IMR-90 (cell line): ENCODE measurements at regions not wholly inside any gene's neighbourhood (a gene's known extent, or its start where the extent isn't known, plus 50 kb on each side); places are given as distances from the start of the nearest gene placed in this dataset.

Experiments used
- ATAC-seq: fragments of 200-7000 bp; cut with Tn5 transposase; 2 replicates; pipeline ENCODE4 v1.9.1; 2020; ENCODE audit warnings: low read depth, mild to moderate bottlenecking, moderate library complexity
- BruUV-seq: library from RNA; stranded (reverse); fragments of 400-500 nt; replicated peaks from 2 replicates; lab custom pipeline; 2021; lab: Mats Ljungman, UMichigan
- CTCF ChIA-PET: fragments of 300-600 bp; formaldehyde crosslinking; extraction: SDS; loops from one replicate; lab custom pipeline; 2021; ENCODE audit warnings: antibody characterized with exemption; lab: Yijun Ruan, JAX
- POLR2A ChIA-PET: fragments of 300-600 bp; sonication (Branson Sonifier 250); formaldehyde crosslinking; loops from one replicate; lab custom pipeline; 2022; ENCODE audit warnings: antibody characterized with exemption; ENCODE audit not compliant: unreplicated experiment; lab: Charles Lee
- DNase-seq: peaks from one replicate; pipeline ENCODE4 v3.0.0; 2013
- H2AFZ ChIP-seq: replicated peaks from 2 replicates; pipeline ENCODE3; 2013; ENCODE audit warnings: low read length, mild to moderate bottlenecking; ENCODE audit not compliant: poor library complexity
- H2AK5ac ChIP-seq: 2 replicates; pipeline ENCODE4 v1.6.1; 2013; ENCODE audit warnings: low read depth, low read length, inconsistent platforms
- H2AK9ac ChIP-seq: replicated peaks from 2 replicates; pipeline ENCODE3; 2013; ENCODE audit warnings: mild to moderate bottlenecking, low read depth, low read length, moderate library complexity; ENCODE audit not compliant: poor library complexity
- H2BK120ac ChIP-seq: 2 replicates; pipeline ENCODE4 v1.6.1; 2013; ENCODE audit warnings: low read depth, low read length, inconsistent platforms
- H2BK15ac ChIP-seq: 3 replicates; pipeline ENCODE4 v1.6.1; 2013; ENCODE audit warnings: low read depth, low read length, inconsistent platforms
- H2BK20ac ChIP-seq: 2 replicates; pipeline ENCODE4 v1.6.1; 2013; ENCODE audit warnings: low read depth, mild to moderate bottlenecking, inconsistent platforms, low read length, moderate library complexity
- H2BK5ac ChIP-seq: 2 replicates; pipeline ENCODE4 v1.6.1; 2013; ENCODE audit warnings: mild to moderate bottlenecking, low read depth, low read length, inconsistent platforms; ENCODE audit not compliant: poor library complexity, severe bottlenecking
- H3K14ac ChIP-seq: replicated peaks from 2 replicates; pipeline ENCODE4 v1.6.1; 2013; ENCODE audit warnings: low read depth, low read length, inconsistent platforms
- H3K18ac ChIP-seq: 2 replicates; pipeline ENCODE4 v1.6.1; 2013; ENCODE audit warnings: low read depth, low read length, control low read depth
- H3K23ac ChIP-seq: 2 replicates; pipeline ENCODE4 v1.6.1; 2013; ENCODE audit warnings: low read depth, low read length, inconsistent platforms
- H3K27ac ChIP-seq: 2 replicates; pipeline ENCODE4 v1.5.1; 2013; ENCODE audit warnings: mild to moderate bottlenecking, control low read depth, low read length; ENCODE audit not compliant: insufficient read depth
- H3K27me3 ChIP-seq: 2 replicates; pipeline ENCODE4 v1.6.1; 2013; ENCODE audit warnings: low read length; ENCODE audit not compliant: control insufficient read depth, insufficient read depth
- H3K36me3 ChIP-seq: 2 replicates; pipeline ENCODE4 v1.6.1; 2013; ENCODE audit warnings: low read length, mixed read lengths; ENCODE audit not compliant: control insufficient read depth, insufficient read depth
- H3K4ac ChIP-seq: 2 replicates; pipeline ENCODE4 v1.6.1; 2013; ENCODE audit warnings: low read depth, low read length, inconsistent platforms
- H3K4me1 ChIP-seq: 2 replicates; pipeline ENCODE4 v1.6.1; 2013; ENCODE audit warnings: low read length, mixed read lengths; ENCODE audit not compliant: control insufficient read depth, insufficient read depth
- H3K4me2 ChIP-seq: 2 replicates; pipeline ENCODE4 v1.6.1; 2013; ENCODE audit warnings: low read depth, mild to moderate bottlenecking, control low read depth, low read length, moderate library complexity
- H3K4me3 ChIP-seq: 2 replicates; pipeline ENCODE4 v1.5.1; 2013; ENCODE audit warnings: low read depth, mild to moderate bottlenecking, control low read depth, low read length, moderate library complexity; ENCODE audit not compliant: insufficient read depth
- H3K56ac ChIP-seq: 2 replicates; pipeline ENCODE4 v1.6.1; 2013; ENCODE audit warnings: low read length, inconsistent platforms; ENCODE audit not compliant: insufficient read depth; ENCODE audit errors: extremely low read depth
- H3K79me1 ChIP-seq, 2 experiments: 2 replicates each; pipeline ENCODE4 v1.6.1; 2013; ENCODE audit warnings: low read length in 2 of 2, inconsistent platforms in 1 of 2, low read depth in 1 of 2
- H3K9ac ChIP-seq: 2 replicates; pipeline ENCODE4 v1.6.1; 2013; ENCODE audit warnings: low read depth, low read length, control low read depth
- H3K9me1 ChIP-seq: 2 replicates; pipeline ENCODE4 v1.6.1; 2013; ENCODE audit warnings: low read length, inconsistent platforms; ENCODE audit not compliant: insufficient read depth
- H3K9me3 ChIP-seq: 2 replicates; pipeline ENCODE4 v1.6.1; 2013; ENCODE audit warnings: low read length; ENCODE audit not compliant: control insufficient read depth, insufficient read depth
- H4K20me1 ChIP-seq: 2 replicates; pipeline ENCODE4 v1.6.1; 2013; ENCODE audit warnings: low read length, inconsistent platforms; ENCODE audit not compliant: insufficient read depth
- H4K5ac ChIP-seq: 2 replicates; pipeline ENCODE4 v1.6.1; 2013; ENCODE audit warnings: mild to moderate bottlenecking, low read depth, low read length, control low read depth
- H4K8ac ChIP-seq, 2 experiments: 2 replicates each; pipeline ENCODE4 v1.6.1; 2013; ENCODE audit warnings: low read depth in 2 of 2, low read length in 2 of 2, control low read depth in 1 of 2, inconsistent platforms in 1 of 2
- H4K91ac ChIP-seq: 2 replicates; pipeline ENCODE4 v1.6.1; 2013; ENCODE audit warnings: low read depth, low read length, inconsistent platforms; ENCODE audit not compliant: insufficient read depth
- BHLHE40 ChIP-seq: fragments of 150-350 bp; IDR thresholded peaks from 2 replicates; pipeline ENCODE4 v1.6.1; 2016; ENCODE audit warnings: mild to moderate bottlenecking, low read depth, low read length
- ELK1 ChIP-seq: fragments of 150-350 bp; IDR thresholded peaks from 2 replicates; pipeline ENCODE4 v1.6.1; 2016; ENCODE audit warnings: low read depth, mild to moderate bottlenecking, low read length, moderate library complexity, borderline replicate concordance
- MAFK ChIP-seq: IDR thresholded peaks from 2 replicates; pipeline ENCODE4 v1.6.1; 2012; ENCODE audit warnings: low read depth, low read length, improper control_type of control experiment
- NFE2L2 ChIP-seq: fragments of 150-350 bp; IDR thresholded peaks from 2 replicates; pipeline ENCODE4 v1.6.1; 2016; ENCODE audit warnings: low read depth, mild to moderate bottlenecking, low read length
- WGBS, 2 experiments: methylation state at CpG; one replicate each; pipeline versions ENCODE4 v1.1.5 to v1.1.7; 2013; ENCODE audit warnings: missing lambda C conversion rate in 2 of 2; ENCODE audit not compliant: insufficient read length in 1 of 2; ENCODE audit errors: extremely low coverage in 2 of 2; 5-methylcytosine and 5-hydroxymethylcytosine counted together
- dilution Hi-C: fragments of 300-500 bp; cut with HindIII; formaldehyde crosslinking; loops from one replicate; pipeline ENCODE4 v1.14.3; 2018; ENCODE audit warnings: low sequenced_read_pairs; ENCODE audit not compliant: unreplicated experiment
- in situ Hi-C: fragments of 300-500 bp; cut with MboI; formaldehyde crosslinking; loops from 3 replicates; pipeline ENCODE4 v1.14.3; 2019; ENCODE audit warnings: low sequenced_read_pairs, inconsistent platforms, mixed read lengths
- intact Hi-C: fragments of 100-400 bp; cut with micrococcal nuclease; formaldehyde crosslinking; loops from 2 replicates; pipeline ENCODE4 v1.10.0; 2022

- Histone ChIP-seq H4K8ac (no peak overlapping the region), H2AK9ac (no peak overlapping the region), H4K5ac (no peak overlapping the region), H3K14ac (no peak overlapping the region), H2BK5ac (no peak overlapping the region), H3K27ac (no peak overlapping the region), H3K4me1 (no peaks in the 10 kb centered on the region), H3K27me3 (no peaks in the 10 kb centered on the region), H3K9me3 (no peaks in the 10 kb centered on the region), H3K79me1 (no peaks in the 10 kb centered on the region), H3K4me2 (no peak overlapping the region), H3K36me3 (no peaks in the 10 kb centered on the region), H3K56ac (no peak overlapping the region), H3K4me3 (no peak overlapping the region), H2BK120ac (no peak overlapping the region), H2BK15ac (no peak overlapping the region), H3K18ac (no peak overlapping the region), H4K20me1 (no peaks in the 10 kb centered on the region), H3K23ac (no peak overlapping the region), H3K9me1 (no peaks in the 10 kb centered on the region), H2AFZ (no peak overlapping the region), H2BK20ac (no peak overlapping the region), H2AK5ac (no peak overlapping the region), H3K4ac (no peak overlapping the region), H3K9ac (no peak overlapping the region), H4K91ac (no peak overlapping the region)
- WGBS, 2 experiments, result 0% methylated on average over 2 of the region's 7 CpGs; no CpG with 5 or more reads in 1 of the 2 experiments
- BruUV-seq, result no TSS peak
- intact Hi-C loops (no loop called here), in situ Hi-C loops (no loop called here), dilution Hi-C loops (no loop called here)
- DNase-seq (no peak), ATAC-seq (no peak)
- TF ChIP-seq ELK1, result no peak
- TF ChIP-seq NFE2L2, result no peak
- no peak for TF ChIP-seq MAFK
- TF ChIP-seq BHLHE40, result no peak
- ChIA-PET CTCF (no interaction called here), POLR2A (no interaction called here)
Measured at GRCh38 chr5:124816381-124816780, 69.9 kb upstream of the ZNF608 start.
